Stomach (tissue), 8 donors: ENCODE measurements at regions not wholly inside any gene's neighbourhood (a gene's known extent, or its start where the extent isn't known, plus 50 kb on each side); places are given as distances from the start of the nearest gene placed in this dataset.

Source experiments
- DNase-seq, 2 donors: peaks; one replicate each; pipeline versions ENCODE4 v3.0.0 to v3.0.0-alpha.2; 2013 to 2019
- H3K27ac ChIP-seq, 5 donors: fragments of 200-600 bp in 4 of 5; sonication (generic) in 4 of 5; one replicate each; pipeline ENCODE4 v1.5.1; 2013 to 2019; ENCODE audit warnings: mild to moderate bottlenecking in 1 of 5, moderate library complexity in 1 of 5
- H3K27me3 ChIP-seq, 3 donors: fragments of 200-600 bp; sonication (generic); one replicate each; pipeline ENCODE4 v1.5.1; 2017 to 2019; ENCODE audit warnings: mixed run types in 1 of 3
- H3K36me3 ChIP-seq, 4 donors: fragments of 200-600 bp; sonication (generic); 1 replicate in 3 of 4; 2 replicates in 1 of 4; pipeline ENCODE4 v1.5.1; 2016 to 2019
- H3K4me1 ChIP-seq, 4 donors: fragments of 200-600 bp; sonication (generic); one replicate each; pipeline ENCODE4 v1.5.1; 2016 to 2019
- H3K4me3 ChIP-seq, 4 donors: fragments of 200-600 bp; sonication (generic) in 3 of 4; one replicate each; pipeline ENCODE4 v1.5.1; 2016 to 2019; ENCODE audit warnings: mild to moderate bottlenecking in 1 of 4
- H3K9me3 ChIP-seq, 4 donors: fragments of 200-600 bp; sonication (generic); one replicate each; pipeline ENCODE4 v1.5.1; 2016 to 2019
- EP300 ChIP-seq: sonication (generic); formaldehyde crosslinking; IDR thresholded peaks from one replicate; pipeline ENCODE4 v1.6.1; 2017; ENCODE audit warnings: antibody characterized with exemption
- POLR2A ChIP-seq, 4 donors: fragments of 450-650 bp; IDR thresholded peaks; one replicate each; pipeline ENCODE4 v1.6.1; 2016; ENCODE audit warnings: antibody characterized with exemption in 4 of 4, control low read depth in 2 of 4, mild to moderate bottlenecking in 1 of 4, moderate library complexity in 1 of 4
- POLR2AphosphoS5 ChIP-seq, 3 donors: sonication (generic); formaldehyde crosslinking; IDR thresholded peaks; one replicate each; pipeline ENCODE4 v1.6.1; 2016; ENCODE audit warnings: antibody characterized with exemption in 3 of 3
- WGBS, 5 donors: extraction: QIAGEN DNeasy Blood & Tissue Kit in 3 of 5; methylation state at CpG; one replicate each; pipeline versions ENCODE4 v1.1.5 to v1.1.7; 2013 to 2018; 5-methylcytosine and 5-hydroxymethylcytosine counted together
- intact Hi-C: fragments of 100-400 bp; cut with DNase I; formaldehyde crosslinking; loops from one replicate; pipeline ENCODE4 v1.15.1; 2023; ENCODE audit warnings: low total_unique reads
- TF ChIP-seq, protein P1 (sequence below), 7 experiments: fragments of 450-650 bp in 4 of 7; fragments of 200-600 bp in 3 of 7; sonication (generic) in 3 of 7; IDR thresholded peaks; one replicate each; pipeline ENCODE4 v1.5.1; 2016 to 2019; ENCODE audit warnings: antibody characterized with exemption in 7 of 7, control low read depth in 2 of 7, mild to moderate bottlenecking in 1 of 7
- donor health status: healthy with polysubstance abuse.
- donor health status: Bipolar disorder and iron deficiency.
- donor health status: healthy.

DNA sequence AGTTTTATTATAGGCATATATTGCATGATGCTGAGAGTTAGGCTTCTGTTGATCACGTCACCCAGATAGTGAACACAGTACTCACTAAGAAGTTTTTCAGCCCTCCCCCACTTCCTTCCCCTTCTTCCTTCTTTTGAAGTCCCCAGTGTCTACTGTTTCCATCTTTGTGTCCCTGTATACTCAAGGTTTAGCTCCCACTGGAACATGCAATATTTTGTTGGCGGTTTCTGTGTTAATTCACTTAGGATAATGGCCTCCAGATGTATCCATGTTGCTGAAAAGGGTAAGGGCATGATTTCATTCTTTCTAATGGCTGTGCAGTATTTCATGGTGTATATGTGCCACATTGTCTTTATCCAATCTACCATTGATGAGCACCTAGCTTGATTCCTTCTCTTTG, 764.3 kb downstream of the MTRR start:
- Histone ChIP-seq H3K4me3 (no peak overlapping the region), H3K36me3 (no peaks in the 10 kb centered on the region), H3K9me3 (no peaks in the 10 kb centered on the region), H3K27ac (no peak overlapping the region), H3K4me1 (no peaks in the 10 kb centered on the region), H3K27me3 (no peaks in the 10 kb centered on the region)
- no peak for DNase-seq
- TF ChIP-seq, protein P1, sequence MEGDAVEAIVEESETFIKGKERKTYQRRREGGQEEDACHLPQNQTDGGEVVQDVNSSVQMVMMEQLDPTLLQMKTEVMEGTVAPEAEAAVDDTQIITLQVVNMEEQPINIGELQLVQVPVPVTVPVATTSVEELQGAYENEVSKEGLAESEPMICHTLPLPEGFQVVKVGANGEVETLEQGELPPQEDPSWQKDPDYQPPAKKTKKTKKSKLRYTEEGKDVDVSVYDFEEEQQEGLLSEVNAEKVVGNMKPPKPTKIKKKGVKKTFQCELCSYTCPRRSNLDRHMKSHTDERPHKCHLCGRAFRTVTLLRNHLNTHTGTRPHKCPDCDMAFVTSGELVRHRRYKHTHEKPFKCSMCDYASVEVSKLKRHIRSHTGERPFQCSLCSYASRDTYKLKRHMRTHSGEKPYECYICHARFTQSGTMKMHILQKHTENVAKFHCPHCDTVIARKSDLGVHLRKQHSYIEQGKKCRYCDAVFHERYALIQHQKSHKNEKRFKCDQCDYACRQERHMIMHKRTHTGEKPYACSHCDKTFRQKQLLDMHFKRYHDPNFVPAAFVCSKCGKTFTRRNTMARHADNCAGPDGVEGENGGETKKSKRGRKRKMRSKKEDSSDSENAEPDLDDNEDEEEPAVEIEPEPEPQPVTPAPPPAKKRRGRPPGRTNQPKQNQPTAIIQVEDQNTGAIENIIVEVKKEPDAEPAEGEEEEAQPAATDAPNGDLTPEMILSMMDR (IDR thresholded peaks at IDR 0.05): no peak
- TF ChIP-seq POLR2A (IDR thresholded peaks at IDR 0.05): no peak
- intact Hi-C loops: no loop called here
- 71 to 90% (median 80%) methylated on average over 2 of the region's 2 CpGs for WGBS, 5 donors

DNA sequence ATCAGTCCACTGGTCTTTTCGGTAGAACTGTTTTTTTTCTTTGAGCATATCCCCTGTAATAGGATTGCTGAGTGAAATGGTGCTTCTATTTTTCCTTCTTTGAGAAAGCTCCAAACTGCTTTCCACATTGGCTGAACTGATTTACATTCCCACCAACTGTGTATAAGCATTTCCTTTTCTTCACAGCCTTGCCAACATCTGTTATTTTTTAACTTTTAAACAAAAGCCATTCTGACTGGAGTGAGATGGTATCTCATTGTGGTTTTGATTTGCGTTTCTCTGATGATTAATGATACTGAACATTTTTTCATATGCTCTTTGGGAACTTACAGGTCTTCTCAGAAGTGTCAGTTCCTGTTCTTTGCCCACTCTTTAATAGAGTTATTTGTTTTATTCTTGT, 764.7 kb downstream of the MTRR start:
- Histone ChIP-seq H3K4me3 (no peak overlapping the region), H3K9me3 (no peaks in the 10 kb centered on the region), H3K27ac (no peak overlapping the region), H3K36me3 (no peaks in the 10 kb centered on the region), H3K27me3 (no peaks in the 10 kb centered on the region), H3K4me1 (no peaks in the 10 kb centered on the region)
- intact Hi-C loops: no loop called here
- WGBS, 5 donors: 4 to 22% (median 19%) methylated on average over 2 of the region's 2 CpGs
- DNase-seq: no peak
- no peak for TF ChIP-seq EP300
- no peak for TF ChIP-seq POLR2A (IDR thresholded peaks at IDR 0.05)
- TF ChIP-seq, protein P1 (IDR thresholded peaks at IDR 0.05): no peak
- no peak for TF ChIP-seq POLR2AphosphoS5 (IDR thresholded peaks at IDR 0.05)

DNA sequence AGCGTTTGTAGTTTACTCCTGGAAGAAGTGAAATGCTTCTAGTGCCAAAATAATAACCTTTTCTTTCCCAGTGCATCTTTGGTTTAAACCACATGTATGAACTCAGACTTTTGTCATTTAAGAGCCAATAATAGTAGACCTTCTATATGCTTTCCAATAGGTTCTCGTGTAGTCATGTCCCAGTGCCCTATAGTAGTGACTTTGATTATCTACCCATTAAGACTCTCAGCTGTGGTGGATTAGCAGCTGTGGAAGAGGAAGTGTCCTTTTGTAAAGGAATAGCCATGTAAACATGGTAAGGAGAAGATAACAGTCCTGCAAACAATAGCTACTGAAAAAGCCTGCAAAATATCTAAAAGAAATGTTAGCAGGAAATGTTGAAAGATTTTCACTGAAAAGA, 765.3 kb downstream of the MTRR start:
- intact Hi-C loops: no loop called here
- no peaks in the 10 kb centered on the region for H3K9me3 ChIP-seq
- H3K36me3 ChIP-seq: no peaks in the 10 kb centered on the region
- no peak overlapping the region for H3K4me3 ChIP-seq
- no peak overlapping the region for H3K27ac ChIP-seq
- 12 to 24% (median 14%) methylated on average over 2 of the region's 2 CpGs for WGBS, 5 donors
- DNase-seq: no peak
- H3K27me3 ChIP-seq: no peaks in the 10 kb centered on the region
- no peaks in the 10 kb centered on the region for H3K4me1 ChIP-seq
- no peak for TF ChIP-seq POLR2AphosphoS5 (IDR thresholded peaks at IDR 0.05)
- TF ChIP-seq POLR2A (IDR thresholded peaks at IDR 0.05): no peak
- TF ChIP-seq EP300: no peak
- TF ChIP-seq, protein P1 (IDR thresholded peaks at IDR 0.05): no peak

DNA sequence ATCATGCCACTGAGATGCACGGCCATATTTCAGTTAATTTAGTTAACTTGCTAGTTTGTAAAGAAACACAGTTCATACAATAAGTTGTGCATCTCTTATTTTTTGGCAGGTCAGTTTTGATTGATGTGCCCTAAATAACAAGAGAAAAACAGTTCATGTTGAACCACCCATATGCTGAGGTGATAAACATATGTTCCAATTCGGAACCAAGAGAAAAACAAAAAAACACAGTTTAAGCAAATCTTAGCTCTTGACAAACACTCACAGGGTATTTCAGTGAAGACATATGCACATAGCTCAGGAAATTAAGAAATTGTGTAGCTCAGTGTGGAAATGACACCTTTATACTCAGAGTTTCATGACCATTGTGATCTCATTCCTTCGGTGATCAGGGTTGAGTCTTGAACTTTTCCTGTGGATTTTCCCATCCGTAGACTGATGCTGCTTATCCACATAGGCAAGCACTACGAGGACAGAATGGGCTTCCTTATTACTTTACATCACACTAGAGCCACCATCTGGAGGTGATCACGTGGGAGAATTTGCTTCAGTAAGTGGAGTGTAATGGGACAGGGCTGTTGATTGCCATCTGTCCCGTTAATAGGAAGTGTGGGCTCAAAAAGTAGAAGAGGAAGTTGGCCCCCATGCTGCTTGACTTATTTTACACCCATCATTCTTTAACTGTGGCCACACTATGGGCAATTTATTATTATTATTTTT, 773.0 kb downstream of the MTRR start:
- Histone ChIP-seq H3K9me3 (no peaks in the 10 kb centered on the region), H3K4me3 (no peak overlapping the region), H3K36me3 (no peaks in the 10 kb centered on the region), H3K27me3 (no peaks in the 10 kb centered on the region), H3K27ac (no peak overlapping the region), H3K4me1 (no peaks in the 10 kb centered on the region)
- intact Hi-C loops: no loop called here
- peak in 1 of 2 donors; percentile 11 for DNase-seq
- 82 to 89% (median 87%) methylated on average over 7 of the region's 7 CpGs for WGBS, 5 donors
- no peak for TF ChIP-seq POLR2A (IDR thresholded peaks at IDR 0.05)

DNA sequence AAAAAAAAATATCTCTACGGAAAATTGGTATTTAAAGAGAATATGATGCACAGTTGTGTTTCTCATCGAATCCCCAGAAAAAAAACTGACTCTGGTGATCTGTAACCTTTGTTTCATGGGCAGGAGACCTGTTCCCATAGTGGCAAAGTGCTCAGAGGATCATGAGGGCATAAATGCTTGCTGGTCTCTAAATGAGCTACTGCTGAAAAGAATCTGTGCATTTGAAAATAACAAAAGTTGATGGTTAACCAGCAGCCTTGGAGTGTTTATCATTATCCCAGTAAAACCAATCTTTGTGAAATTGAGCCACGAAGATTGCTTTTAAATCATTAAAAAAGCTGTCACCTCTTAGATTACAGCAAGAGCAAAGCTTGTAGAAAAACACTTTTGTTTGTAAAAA, 775.4 kb downstream of the MTRR start:
- no peak overlapping the region for H3K27ac ChIP-seq
- DNase-seq: no peak

More for the DNA sequence above, 775.4 kb downstream of the MTRR start:
- Histone ChIP-seq H3K4me1 (no peaks in the 10 kb centered on the region), H3K27me3 (no peaks in the 10 kb centered on the region), H3K4me3 (no peak overlapping the region), H3K9me3 (no peaks in the 10 kb centered on the region), H3K36me3 (no peaks in the 10 kb centered on the region)
- intact Hi-C loops: no loop called here
- WGBS, 5 donors: 42 to 50% (median 47%) methylated on average over 3 of the region's 3 CpGs
- no peak for TF ChIP-seq POLR2AphosphoS5 (IDR thresholded peaks at IDR 0.05)
